ENCODE measurements at regions not wholly inside any gene's neighbourhood (a gene's known extent, or its start where the extent isn't known, plus 50 kb on each side); places are given as distances from the start of the nearest gene placed in this dataset.

DNA sequence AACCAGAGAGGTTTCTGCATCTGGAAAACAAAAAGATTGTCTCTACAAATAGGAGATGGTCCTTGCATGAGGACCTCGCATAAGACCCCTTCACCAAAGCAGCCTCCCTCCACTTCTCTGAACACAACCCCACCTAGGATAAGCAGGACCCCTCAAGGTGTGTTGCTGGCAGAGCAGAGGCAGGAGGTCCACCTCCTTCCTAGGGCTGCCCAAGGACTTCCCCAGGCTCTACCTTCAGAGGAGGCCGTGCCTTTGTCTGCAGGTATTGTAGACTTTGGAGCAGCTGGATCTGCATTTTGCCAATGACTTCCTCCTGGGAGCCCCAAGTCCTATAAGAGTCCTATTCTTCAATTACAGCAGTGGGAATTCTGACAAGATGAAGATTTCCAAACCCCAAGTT lies 67.3 kb upstream of the TSPAN11 start:
- TF ChIP-seq, protein P1, sequence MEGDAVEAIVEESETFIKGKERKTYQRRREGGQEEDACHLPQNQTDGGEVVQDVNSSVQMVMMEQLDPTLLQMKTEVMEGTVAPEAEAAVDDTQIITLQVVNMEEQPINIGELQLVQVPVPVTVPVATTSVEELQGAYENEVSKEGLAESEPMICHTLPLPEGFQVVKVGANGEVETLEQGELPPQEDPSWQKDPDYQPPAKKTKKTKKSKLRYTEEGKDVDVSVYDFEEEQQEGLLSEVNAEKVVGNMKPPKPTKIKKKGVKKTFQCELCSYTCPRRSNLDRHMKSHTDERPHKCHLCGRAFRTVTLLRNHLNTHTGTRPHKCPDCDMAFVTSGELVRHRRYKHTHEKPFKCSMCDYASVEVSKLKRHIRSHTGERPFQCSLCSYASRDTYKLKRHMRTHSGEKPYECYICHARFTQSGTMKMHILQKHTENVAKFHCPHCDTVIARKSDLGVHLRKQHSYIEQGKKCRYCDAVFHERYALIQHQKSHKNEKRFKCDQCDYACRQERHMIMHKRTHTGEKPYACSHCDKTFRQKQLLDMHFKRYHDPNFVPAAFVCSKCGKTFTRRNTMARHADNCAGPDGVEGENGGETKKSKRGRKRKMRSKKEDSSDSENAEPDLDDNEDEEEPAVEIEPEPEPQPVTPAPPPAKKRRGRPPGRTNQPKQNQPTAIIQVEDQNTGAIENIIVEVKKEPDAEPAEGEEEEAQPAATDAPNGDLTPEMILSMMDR (IDR thresholded peaks at IDR 0.05; ENCODE audit: insufficient read depth, low read length) = no peak
- H3K4me3 ChIP-seq (ENCODE audit: low read depth, low read length) = no peak overlapping the region
- DNase-seq (ENCODE audit: low read depth) = no peak

DNA sequence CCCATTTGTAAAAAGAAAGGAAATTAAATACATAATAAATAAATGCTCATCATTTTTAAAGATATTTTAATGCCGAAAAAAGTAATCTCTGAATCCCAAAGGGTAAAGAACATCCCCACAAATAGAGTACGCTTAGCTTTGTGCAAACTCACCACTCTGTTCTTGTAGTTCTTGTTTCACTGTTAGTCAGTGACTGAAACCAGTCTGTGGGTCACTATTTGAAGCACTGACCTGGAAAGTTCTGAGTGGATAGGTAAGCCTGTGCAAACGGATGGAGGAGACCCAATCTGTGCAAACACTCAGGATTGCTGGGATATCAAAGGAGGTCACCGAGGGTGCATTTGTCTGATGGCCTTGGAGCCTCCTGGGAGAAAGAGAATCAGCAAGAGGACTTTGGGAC lies 68.1 kb upstream of the TSPAN11 start:
- H3K4me3 ChIP-seq (ENCODE audit: low read depth, low read length) = no peak overlapping the region
- TF ChIP-seq, protein P1 (IDR thresholded peaks at IDR 0.05; ENCODE audit: insufficient read depth, low read length) = no peak
- DNase-seq (ENCODE audit: low read depth) = no peak

DNA sequence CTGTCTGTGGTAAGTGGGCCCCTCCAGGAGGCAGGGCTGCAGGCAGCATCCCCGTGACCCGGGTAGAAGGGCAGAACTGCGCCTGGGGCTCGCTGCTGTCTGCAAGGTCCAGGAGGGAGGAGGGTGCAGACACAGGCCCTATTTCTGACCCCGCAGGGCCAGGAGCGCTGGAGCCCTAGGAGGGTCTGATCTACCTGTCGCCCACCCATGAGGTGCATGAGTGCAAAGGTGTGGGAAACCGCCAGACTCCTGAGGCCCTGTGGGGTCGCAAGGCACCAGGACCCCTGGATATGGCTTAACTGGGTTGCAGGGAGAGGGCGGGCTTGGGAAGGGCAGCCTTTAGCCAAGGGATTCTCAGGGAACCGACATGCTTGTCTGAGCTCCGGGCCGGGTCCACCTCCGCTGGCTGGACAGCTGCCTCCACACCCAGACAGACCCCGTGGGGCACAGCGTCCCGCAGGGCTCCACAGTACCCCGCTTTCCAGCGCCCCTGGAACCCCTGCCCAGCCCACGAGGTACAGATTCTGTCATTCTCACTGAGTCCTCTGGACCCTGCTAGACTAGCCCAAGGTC lies 72.9 kb upstream of the TSPAN11 start:
- DNase-seq (ENCODE audit: low read depth) = no peak
- no peak overlapping the region for H3K4me3 ChIP-seq (ENCODE audit: low read depth, low read length)
- TF ChIP-seq, protein P1 (IDR thresholded peaks at IDR 0.05; ENCODE audit: insufficient read depth, low read length) = no peak

DNA sequence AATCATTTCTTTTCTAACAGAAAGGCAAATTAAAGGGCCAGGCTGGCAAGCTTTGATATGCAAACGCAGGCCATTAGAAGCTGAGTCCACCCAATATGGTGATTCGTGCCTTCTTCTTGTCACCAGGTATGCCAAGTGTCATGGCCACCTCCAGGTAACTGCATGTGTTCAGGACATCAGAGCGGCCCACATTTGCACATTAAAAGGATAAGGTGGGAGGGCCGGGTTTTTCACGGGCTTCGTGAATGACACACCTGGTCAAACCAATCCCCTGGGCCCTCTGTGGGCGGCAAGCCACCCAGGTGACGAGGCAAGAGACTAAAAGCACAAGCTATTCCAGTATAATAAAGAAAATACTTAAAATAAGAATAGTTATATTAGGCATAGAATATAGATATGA lies 75.9 kb upstream of the TSPAN11 start:
- no peak for DNase-seq (ENCODE audit: low read depth)
- TF ChIP-seq, protein P1 (IDR thresholded peaks at IDR 0.05; ENCODE audit: insufficient read depth, low read length) = no peak
- H3K4me3 ChIP-seq (ENCODE audit: low read depth, low read length) = no peak overlapping the region

DNA sequence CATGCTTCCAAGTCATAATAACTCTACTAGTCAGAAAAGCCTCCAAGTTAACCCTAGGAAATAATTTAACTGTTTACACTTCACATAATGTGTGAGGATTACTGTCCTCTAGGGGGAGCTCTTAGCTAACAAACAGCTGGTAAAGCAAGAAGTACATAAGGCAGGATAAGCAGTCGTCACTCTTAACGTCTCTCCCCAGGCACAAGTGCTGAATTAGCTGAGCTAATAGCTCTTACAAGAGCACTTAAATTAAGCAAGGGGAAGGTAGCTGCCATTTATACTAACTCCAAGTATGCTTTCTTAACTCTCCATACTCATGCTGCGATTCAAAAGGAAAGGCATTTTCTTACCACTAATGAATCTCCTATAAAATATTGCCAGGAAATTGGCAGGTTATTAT lies 79.3 kb upstream of the TSPAN11 start:
- no peak overlapping the region for H3K4me3 ChIP-seq (ENCODE audit: low read depth, low read length)
- TF ChIP-seq, protein P1 (IDR thresholded peaks at IDR 0.05; ENCODE audit: insufficient read depth, low read length) = peak; percentile 59
- peak; percentile 78 for DNase-seq (ENCODE audit: low read depth)

DNA sequence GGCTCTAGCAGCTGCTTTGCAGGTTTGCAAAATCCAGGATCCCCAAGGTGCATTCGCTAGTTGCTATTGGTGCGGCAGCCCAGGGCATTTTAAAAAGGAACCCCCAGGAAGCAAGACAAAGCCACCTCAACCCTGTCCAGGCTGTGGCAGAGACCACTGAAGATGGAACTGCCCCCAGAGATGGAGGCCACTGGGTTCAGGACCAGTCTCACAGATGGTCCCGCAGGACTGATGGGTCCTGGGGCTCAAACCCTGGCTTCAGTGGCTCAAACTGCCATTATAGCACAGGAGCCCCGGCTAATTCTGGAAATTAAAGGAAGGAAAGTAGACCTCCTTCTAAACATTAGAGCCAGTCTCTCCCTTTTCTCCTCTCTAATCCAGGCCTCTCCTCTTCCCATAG lies 79.8 kb upstream of the TSPAN11 start:
- DNase-seq (ENCODE audit: low read depth) = no peak
- no peak overlapping the region for H3K4me3 ChIP-seq (ENCODE audit: low read depth, low read length)
- TF ChIP-seq, protein P1 (IDR thresholded peaks at IDR 0.05; ENCODE audit: insufficient read depth, low read length) = peak; percentile 0

DNA sequence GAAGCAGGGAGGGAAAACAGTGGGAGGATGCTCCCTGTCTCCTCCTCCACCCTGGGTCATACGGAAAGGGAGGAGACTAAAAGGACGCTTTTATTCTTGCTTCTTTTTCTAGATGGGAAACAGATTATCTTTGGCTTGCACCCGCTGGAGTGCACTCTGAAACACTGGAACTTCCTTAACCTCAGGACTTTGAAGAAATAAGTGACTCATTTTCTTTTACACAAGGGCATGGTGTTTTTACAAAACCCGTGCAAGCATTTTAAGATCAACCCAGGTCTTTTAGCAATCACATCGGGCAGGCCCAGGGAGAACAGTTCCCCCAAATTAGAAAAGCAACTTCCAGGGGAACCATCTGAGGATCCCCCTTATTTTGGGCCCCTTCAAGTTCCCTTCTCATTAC lies 80.9 kb upstream of the TSPAN11 start:
- TF ChIP-seq, protein P1 (IDR thresholded peaks at IDR 0.05; ENCODE audit: insufficient read depth, low read length) = no peak
- H3K4me3 ChIP-seq (ENCODE audit: low read depth, low read length) = no peak overlapping the region

More for the DNA sequence above, 80.9 kb upstream of the TSPAN11 start:
- DNase-seq (ENCODE audit: low read depth) = no peak

Data from fibroblast of the aortic adventitia (primary cell).